Panc1 (cell line): ENCODE measurements at regions not wholly inside any gene's neighbourhood (a gene's known extent, or its start where the extent isn't known, plus 50 kb on each side); places are given as distances from the start of the nearest gene placed in this dataset.

ENCODE experiments used
- CTCF ChIP-seq: fragments of 450-650 bp; IDR thresholded peaks from 2 replicates; pipeline ENCODE4 v1.5.1; 2017; ENCODE audit warnings: mild to moderate bottlenecking
- POLR2AphosphoS5 ChIP-seq: IDR thresholded peaks from 2 replicates; pipeline ENCODE4 v1.6.1; 2012; ENCODE audit warnings: mild to moderate bottlenecking, low read depth, low read length, moderate library complexity
- REST ChIP-seq, 2 experiments: IDR thresholded peaks; 2 replicates each; pipeline ENCODE4 v1.6.1; 2011 to 2012; ENCODE audit warnings: low read depth in 2 of 2, control low read depth in 1 of 2, low read length in 1 of 2, mild to moderate bottlenecking in 1 of 2, moderate library complexity in 1 of 2; ENCODE audit not compliant: insufficient read depth in 1 of 2

DNA sequence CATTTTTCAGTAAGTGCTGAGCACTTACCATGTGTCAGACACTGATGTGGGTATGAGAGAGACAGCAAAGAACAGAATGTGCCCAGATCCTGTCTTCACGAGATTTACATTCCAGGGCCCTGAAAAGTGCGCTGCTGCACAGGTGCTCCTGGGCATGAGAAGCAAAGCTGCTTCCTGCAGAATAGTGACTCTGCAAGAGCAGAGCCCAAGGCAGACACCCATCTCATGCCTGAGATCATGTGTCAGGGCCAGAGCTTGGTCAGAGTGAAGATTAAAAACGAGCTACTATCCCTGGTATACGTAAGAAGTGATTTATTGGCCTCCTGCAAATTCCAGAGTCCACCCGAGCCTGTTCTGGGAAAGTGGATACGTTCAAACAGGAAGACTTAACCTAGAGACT, 824.4 kb downstream of the GRID1 start:
- TF ChIP-seq CTCF (no peak), REST (IDR thresholded peaks at IDR 0.05; ENCODE audit: insufficient read depth in 1 of 2, low read depth in 2 of 2, low read length in 1 of 2) (no peak), POLR2AphosphoS5 (no peak)
